HepG2 (cell line): ENCODE measurements at regions not wholly inside any gene's neighbourhood (a gene's known extent, or its start where the extent isn't known, plus 50 kb on each side); places are given as distances from the start of the nearest gene placed in this dataset.

ENCODE experiments used
- ATAC-seq: fragments of 200-7000 bp; cut with Tn5 transposase; 3 replicates; pipeline ENCODE4 v1.9.1; 2020; ENCODE audit warnings: mild to moderate bottlenecking, moderate library complexity
- BruUV-seq: library from RNA; stranded (reverse); fragments of 400-500 nt; replicated peaks from 2 replicates; lab custom pipeline; 2021; lab: Mats Ljungman, UMichigan
- CTCF ChIA-PET: fragments of 300-600 bp; formaldehyde crosslinking; extraction: SDS; loops from one replicate; lab custom pipeline; 2021; ENCODE audit warnings: low total read pairs, inconsistent platforms, low intra/inter-chr PET ratio; lab: Yijun Ruan, JAX
- POLR2A ChIA-PET: fragments of 350-600 bp; sonication (Branson Sonifier 250); formaldehyde crosslinking; loops from one replicate; lab custom pipeline; 2020; ENCODE audit warnings: antibody characterized with exemption, inconsistent platforms; lab: Yijun Ruan, JAX
- DNase-seq: peaks from one replicate; pipeline ENCODE4 v3.0.0-alpha.2; 2015; ENCODE audit warnings: low spot score
- FAIRE-seq: peaks from 3 replicates; lab custom pipeline; 2011; peaks lifted over from hg19 to GRCh38; lab: Jason Lieb, UNC
- H2AFZ ChIP-seq: one replicate; pipeline ENCODE4 v1.6.1; 2011; ENCODE audit warnings: low read length, inconsistent platforms
- H3K27ac ChIP-seq: fragments of 300-600 bp; 3 replicates; pipeline ENCODE4 v1.8.0; 2011; ENCODE audit warnings: mixed run types, mild to moderate bottlenecking, mixed read lengths, low read length, inconsistent platforms; ENCODE audit not compliant: insufficient read depth; ENCODE audit errors: extremely low read length
- H3K27me3 ChIP-seq, 2 experiments: fragments of 200-600 bp in 1 of 2; 2 replicates in 1 of 2; 3 replicates in 1 of 2; pipeline versions ENCODE4 v1.6.0 to v1.8.0; 2011; ENCODE audit warnings: low read length in 2 of 2, mild to moderate bottlenecking in 2 of 2, moderate library complexity in 2 of 2, inconsistent platforms in 1 of 2; ENCODE audit not compliant: insufficient read depth in 2 of 2, control insufficient read depth in 1 of 2
- H3K36me3 ChIP-seq, 2 experiments: fragments of 200-600 bp in 1 of 2; replicated peaks in 1 of 2; 2 replicates in 1 of 2; 3 replicates in 1 of 2; pipeline versions ENCODE4 v1.5.1 to v1.8.0; 2011; ENCODE audit warnings: low read length in 2 of 2, inconsistent platforms in 1 of 2; ENCODE audit not compliant: insufficient read depth in 2 of 2, control insufficient read depth in 1 of 2
- H3K4me1 ChIP-seq: 2 replicates; pipeline ENCODE4 v1.5.1; 2012; ENCODE audit warnings: low read length, inconsistent platforms; ENCODE audit not compliant: insufficient read depth
- H3K4me2 ChIP-seq: 2 replicates; pipeline ENCODE4 v1.6.0; 2011; ENCODE audit warnings: low read depth, low read length, inconsistent platforms
- H3K4me3 ChIP-seq, 3 experiments: fragments of 200-600 bp in 1 of 3; sonication (generic), shearing (Covaris generic) in 1 of 3; replicated peaks in 1 of 3; 2 replicates each; pipeline ENCODE4 v1.5.1; 2011 to 2016; ENCODE audit warnings: low read length in 3 of 3, inconsistent platforms in 2 of 3, low read depth in 2 of 3, mild to moderate bottlenecking in 2 of 3, control low read depth in 1 of 3, mixed read lengths in 1 of 3; ENCODE audit not compliant: insufficient read depth in 1 of 3
- H3K79me2 ChIP-seq: one replicate; pipeline ENCODE4 v1.6.1; 2011; ENCODE audit warnings: low read length, inconsistent platforms; ENCODE audit not compliant: insufficient read depth
- H3K9ac ChIP-seq: 2 replicates; pipeline ENCODE4 v1.6.0; 2011; ENCODE audit warnings: mild to moderate bottlenecking, low read depth, low read length, inconsistent platforms; ENCODE audit not compliant: insufficient read depth
- H3K9me3 ChIP-seq: 2 replicates; pipeline ENCODE4 v1.5.1; 2012; ENCODE audit warnings: mild to moderate bottlenecking, low read length
- H4K20me1 ChIP-seq: 2 replicates; pipeline ENCODE4 v1.6.0; 2011; ENCODE audit warnings: inconsistent platforms, mild to moderate bottlenecking, low read length, moderate library complexity; ENCODE audit not compliant: insufficient read depth
- CENPBD1 ChIP-seq: sonication (generic); formaldehyde crosslinking; IDR thresholded peaks from 2 replicates; pipeline ENCODE4 v1.8.0; 2022; ENCODE audit warnings: missing genetic modification reagents, low read depth, mild to moderate bottlenecking, borderline replicate concordance
- CSRNP2 ChIP-seq: sonication (generic); formaldehyde crosslinking; conservative IDR thresholded peaks from 2 replicates; pipeline ENCODE4 v1.8.0; 2022; ENCODE audit warnings: low read depth, missing genetic modification reagents
- ERF ChIP-seq: IDR thresholded peaks from 2 replicates; pipeline ENCODE4 v1.6.1; 2018; ENCODE audit warnings: missing biosample characterization, missing genetic modification reagents
- IKZF4 ChIP-seq: sonication (generic); formaldehyde crosslinking; IDR thresholded peaks from 2 replicates; pipeline ENCODE4 v1.5.1; 2020; ENCODE audit warnings: borderline replicate concordance, mild to moderate bottlenecking, low read depth, missing genetic modification reagents; ENCODE audit errors: not compliant biosample characterization
- MAFG ChIP-seq: sonication (generic); formaldehyde crosslinking; IDR thresholded peaks from 2 replicates; pipeline ENCODE4 v1.5.1; 2020; ENCODE audit warnings: mild to moderate bottlenecking, missing genetic modification reagents
- MBNL3 ChIP-seq: fragments of 250-450 bp; sonication (Bioruptor Pico); conservative IDR thresholded peaks from 2 replicates; pipeline ENCODE4 v1.8.0; 2022; ENCODE audit warnings: mild to moderate bottlenecking, inconsistent platforms
- MEF2D ChIP-seq: sonication (generic); formaldehyde crosslinking; IDR thresholded peaks from 2 replicates; pipeline ENCODE4 v1.5.1; 2020; ENCODE audit warnings: mild to moderate bottlenecking, missing genetic modification reagents
- RFX1 ChIP-seq: fragments of 450-650 bp; IDR thresholded peaks from 2 replicates; pipeline ENCODE4 v1.6.1; 2017
- SMARCC2 ChIP-seq: fragments of 450-650 bp; IDR thresholded peaks from 2 replicates; pipeline ENCODE4 v1.6.1; 2017; ENCODE audit warnings: antibody characterized with exemption, mild to moderate bottlenecking
- TP53 ChIP-seq: sonication (generic); formaldehyde crosslinking; conservative IDR thresholded peaks from 2 replicates; pipeline ENCODE4 v1.4.0; 2020; ENCODE audit warnings: missing genetic modification reagents
- ZBTB1 ChIP-seq: sonication (generic); formaldehyde crosslinking; IDR thresholded peaks from 2 replicates; pipeline ENCODE4 v1.4.0; 2020; ENCODE audit warnings: missing genetic modification reagents, borderline replicate concordance
- ZFP62 ChIP-seq: sonication (generic); formaldehyde crosslinking; IDR thresholded peaks from 2 replicates; pipeline ENCODE4 v1.4.0; 2020; ENCODE audit warnings: missing genetic modification reagents
- ZNF160 ChIP-seq: sonication (generic); formaldehyde crosslinking; IDR thresholded peaks from 2 replicates; pipeline ENCODE4 v1.8.0; 2022; ENCODE audit warnings: mild to moderate bottlenecking, inconsistent platforms, missing genetic modification reagents
- ZNF20 ChIP-seq: sonication (generic); formaldehyde crosslinking; IDR thresholded peaks from 2 replicates; pipeline ENCODE4 v1.4.0; 2020; ENCODE audit warnings: mild to moderate bottlenecking, moderate library complexity, missing genetic modification reagents
- ZNF24 ChIP-seq: fragments of 450-650 bp; IDR thresholded peaks from 2 replicates; pipeline ENCODE4 v1.6.1; 2017; ENCODE audit warnings: antibody characterized with exemption, mild to moderate bottlenecking
- ZNF253 ChIP-seq: sonication (generic); formaldehyde crosslinking; IDR thresholded peaks from 2 replicates; pipeline ENCODE4 v1.8.0; 2022; ENCODE audit warnings: mild to moderate bottlenecking, missing genetic modification reagents, borderline replicate concordance
- ZNF614 ChIP-seq: IDR thresholded peaks from 2 replicates; pipeline ENCODE4 v1.6.1; 2018; ENCODE audit warnings: missing biosample characterization, missing genetic modification reagents, inconsistent platforms, borderline replicate concordance
- ZNF629 ChIP-seq: sonication (generic); formaldehyde crosslinking; conservative IDR thresholded peaks from 2 replicates; pipeline ENCODE4 v1.5.0; 2020; ENCODE audit warnings: missing genetic modification reagents
- ZNF772 ChIP-seq: sonication (generic); formaldehyde crosslinking; IDR thresholded peaks from 2 replicates; pipeline ENCODE4 v1.5.0; 2020; ENCODE audit warnings: mild to moderate bottlenecking, missing genetic modification reagents
- WGBS: methylation state at CpG from one replicate; pipeline ENCODE4 v1.1.6; 2017; ENCODE audit warnings: low lambda C conversion rate; 5-methylcytosine and 5-hydroxymethylcytosine counted together
- in situ Hi-C: cut with HindIII; loops from 2 replicates; pipeline ENCODE4 v1.10.0; 2017; ENCODE audit warnings: low pct_unique_long_range_greater_than_20kb; ENCODE audit not compliant: extremely low pct_ligation_motif_present
- intact Hi-C: fragments of 100-400 bp; cut with micrococcal nuclease; formaldehyde crosslinking; loops from one replicate; pipeline ENCODE4 v1.10.0; 2022; ENCODE audit not compliant: unreplicated experiment

- Histone ChIP-seq H3K79me2 (no peaks in the 10 kb centered on the region), H3K27me3 (no peaks in the 10 kb centered on the region), H3K27ac (no peak overlapping the region), H2AFZ (no peak overlapping the region), H3K9me3 (peaks cover 43% of the 10 kb centered on the region), H4K20me1 (no peaks in the 10 kb centered on the region), H3K9ac (no peak overlapping the region), H3K36me3 (no peaks in the 10 kb centered on the region)
- DNase-seq = no peak
- in situ Hi-C loops = no loop called here
- intact Hi-C loops = no loop called here
- CTCF ChIA-PET = no interaction called here
- TF ChIP-seq RFX1 (no peak), IKZF4 (CRISPR knock-in tag) (no peak), ZNF24 (no peak), ZNF253 (CRISPR knock-in tag) (no peak), ZFP62 (CRISPR knock-in tag) (no peak), ZNF772 (CRISPR knock-in tag) (no peak)
- TF ChIP-seq, all 625 proteins: peak for 0
- POLR2A ChIA-PET = no interaction called here
- no TSS peak for BruUV-seq
- no peak for FAIRE-seq
- no peak overlapping the region for H3K4me2 ChIP-seq
- ATAC-seq = no peak
- 53% methylated on average over 1 of the region's 1 CpG for WGBS
- H3K4me1 ChIP-seq = no peaks in the 10 kb centered on the region
- no peak overlapping the region for H3K4me3 ChIP-seq
Observed at GRCh38 chr2:150247481-150247880, 240.0 kb downstream of the RND3 start.

GRCh38 chr2:150234787-150235446 lies 252.6 kb downstream of the RND3 start:
- Histone ChIP-seq H3K4me3 (no peak overlapping the region), H3K9ac (no peak overlapping the region), H3K4me2 (no peak overlapping the region), H3K36me3 (no peaks in the 10 kb centered on the region), H4K20me1 (no peaks in the 10 kb centered on the region), H2AFZ (no peak overlapping the region), H3K4me1 (no peaks in the 10 kb centered on the region), H3K27me3 (no peaks in the 10 kb centered on the region), H3K79me2 (no peaks in the 10 kb centered on the region), H3K27ac (no peak overlapping the region), H3K9me3 (peaks cover 28% of the 10 kb centered on the region)
- in situ Hi-C loops = no loop called here
- no peak for FAIRE-seq
- BruUV-seq = no TSS peak
- TF ChIP-seq MAFG (CRISPR knock-in tag) (no peak), MBNL3 (CRISPR knock-in tag) (no peak), CSRNP2 (no peak), ZNF20 (no peak), ERF (CRISPR knock-in tag) (no peak), ZNF160 (no peak), ZNF629 (CRISPR knock-in tag) (no peak), MEF2D (CRISPR knock-in tag) (no peak), ZBTB1 (CRISPR knock-in tag) (no peak), CENPBD1 (no peak), ZNF614 (no peak), SMARCC2 (no peak), TP53 (CRISPR knock-in tag) (no peak)
- ChIA-PET POLR2A (no interaction called here), CTCF (no interaction called here)
- 33% methylated on average over 7 of the region's 7 CpGs for WGBS
- no peak for ATAC-seq
- no peak for DNase-seq
- intact Hi-C loops = no loop called here
